LHCN-M2 (cell line): ENCODE measurements at regions not wholly inside any gene's neighbourhood (a gene's known extent, or its start where the extent isn't known, plus 50 kb on each side); places are given as distances from the start of the nearest gene placed in this dataset.

Source experiments
- DNase-seq: peaks from one replicate; pipeline ENCODE4 v3.0.0-alpha.2; 2012; ENCODE audit warnings: low read depth

- DNase-seq: no peak
Measured at GRCh38 chr6:51387907-51388306, 569.2 kb downstream of the TFAP2B start.

DNA sequence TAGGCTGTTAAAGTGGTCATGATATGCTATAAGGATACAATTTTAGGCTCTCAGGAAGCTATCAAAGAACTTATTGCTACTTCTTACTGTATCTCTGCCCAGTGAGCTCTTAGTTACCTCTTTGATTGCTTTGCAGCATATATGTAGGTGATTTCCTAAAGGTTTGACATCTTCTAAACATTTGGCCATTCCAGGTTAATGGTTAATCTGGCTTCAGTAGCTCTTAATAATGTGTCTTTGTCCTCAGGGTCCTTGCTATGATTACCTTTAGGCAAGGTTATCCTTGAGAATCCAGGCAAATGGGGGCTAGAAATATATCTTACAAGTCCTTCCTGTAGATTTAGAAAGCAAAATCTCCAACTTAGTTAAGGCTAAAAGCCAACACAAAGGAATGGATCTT is 575.4 kb downstream of the TFAP2B start:
- no peak for DNase-seq

DNA sequence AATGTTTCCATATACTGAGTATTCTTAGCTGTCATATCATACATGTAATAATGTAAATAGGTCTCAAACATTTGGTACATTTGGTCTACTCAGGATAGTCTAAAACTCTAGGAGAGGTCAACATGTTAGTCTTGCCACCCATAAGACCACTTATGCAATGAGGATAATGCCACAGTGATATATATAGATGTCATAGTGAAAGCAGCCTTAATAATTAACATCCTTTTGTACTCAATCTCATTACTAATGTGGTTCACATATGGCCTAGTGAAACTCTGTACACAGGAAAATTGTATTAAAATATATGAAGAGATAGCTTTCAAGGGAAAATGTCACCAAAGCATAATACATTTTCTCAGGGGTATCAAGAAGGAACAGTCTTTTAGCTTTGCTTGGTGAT is 577.9 kb downstream of the TFAP2B start:
- no peak for DNase-seq

DNA sequence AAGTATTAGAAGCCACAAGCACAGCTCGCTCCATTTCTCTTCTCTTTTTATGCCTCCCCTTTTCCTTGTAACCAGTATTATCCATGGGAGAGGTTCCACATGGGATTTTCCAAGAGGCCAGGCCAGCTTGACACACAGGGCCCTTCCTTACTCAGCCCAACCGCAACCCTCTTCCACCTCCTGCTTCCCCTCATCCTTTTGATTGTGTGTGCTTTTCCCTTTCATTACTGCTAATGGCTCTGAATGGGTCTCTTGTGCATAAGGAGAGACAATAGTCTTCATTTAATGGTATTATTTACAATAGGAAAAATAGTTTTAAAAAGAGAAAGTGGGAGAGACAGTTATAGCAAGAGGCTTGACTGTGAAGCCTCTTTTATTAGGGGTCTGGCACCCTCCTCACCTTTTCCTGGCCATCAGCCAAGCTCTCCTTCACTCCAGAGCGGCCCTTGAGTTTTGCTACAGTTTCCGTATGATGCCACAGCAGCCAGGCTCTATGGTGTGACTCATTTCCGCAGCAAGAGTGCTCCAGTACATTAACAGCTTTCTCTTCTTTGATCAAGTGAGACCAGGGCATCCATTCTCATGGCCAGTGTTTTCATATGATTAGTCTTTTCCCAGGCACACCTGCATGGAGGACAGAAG is 579.5 kb downstream of the TFAP2B start:
- no peak for DNase-seq

- DNase-seq: no peak
Measured at GRCh38 chr6:51398793-51399192, 580.1 kb downstream of the TFAP2B start.

- DNase-seq: no peak
Measured at GRCh38 chr6:51410453-51410852, 591.8 kb downstream of the TFAP2B start.

GRCh38 chr6:51411496-51412125 is 592.9 kb downstream of the TFAP2B start:
- no peak for DNase-seq

GRCh38 chr6:51414361-51414760 is 595.7 kb downstream of the TFAP2B start:
- DNase-seq: no peak

DNA sequence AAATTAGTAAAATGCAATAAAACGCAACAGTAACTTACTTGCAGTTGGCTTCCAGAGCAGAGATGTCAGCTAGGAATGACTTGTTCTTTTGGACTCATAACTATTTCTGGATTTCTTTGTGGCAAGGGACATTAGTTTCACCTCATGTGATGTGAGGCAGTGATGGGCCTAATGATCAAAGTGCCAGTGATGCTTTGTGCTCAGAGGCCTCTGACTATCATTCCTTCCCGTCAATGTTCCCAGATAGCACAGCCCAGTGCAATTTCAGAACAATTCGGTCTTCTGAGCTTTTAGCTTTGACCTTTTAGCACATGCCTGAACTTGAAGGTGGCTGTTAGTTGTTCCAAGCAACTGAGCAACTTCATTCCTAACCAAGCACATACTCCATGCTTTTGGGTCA is 596.8 kb downstream of the TFAP2B start:
- DNase-seq: no peak

GRCh38 chr6:51429017-51429712 is 610.5 kb downstream of the TFAP2B start:
- no peak for DNase-seq

GRCh38 chr6:51430589-51430988 is 611.9 kb downstream of the TFAP2B start:
- DNase-seq: no peak

- DNase-seq: no peak
Measured at GRCh38 chr6:51432481-51432880, 613.8 kb downstream of the TFAP2B start.

- DNase-seq: no peak
Measured at GRCh38 chr6:51450248-51450957, 631.7 kb downstream of the TFAP2B start.

DNA sequence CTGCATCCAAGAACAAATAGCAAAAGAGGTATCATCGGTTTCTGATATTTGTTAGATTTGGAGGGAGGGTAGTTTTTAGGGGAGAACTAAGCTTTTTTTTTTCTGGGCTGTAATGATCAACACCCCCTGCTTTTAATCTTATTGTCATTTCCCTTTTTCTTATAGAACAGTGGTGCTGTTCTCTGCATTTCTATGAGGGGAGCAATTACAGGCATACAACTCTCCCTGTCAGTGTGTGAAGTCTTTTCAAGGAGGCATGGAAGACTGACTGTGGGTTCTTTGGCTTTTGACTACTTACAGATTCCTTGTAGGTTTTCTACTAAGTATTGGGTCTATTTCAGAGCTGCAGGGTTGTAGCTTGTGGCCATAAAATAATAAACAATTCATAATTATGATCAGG is 632.3 kb downstream of the TFAP2B start:
- DNase-seq: no peak

DNA sequence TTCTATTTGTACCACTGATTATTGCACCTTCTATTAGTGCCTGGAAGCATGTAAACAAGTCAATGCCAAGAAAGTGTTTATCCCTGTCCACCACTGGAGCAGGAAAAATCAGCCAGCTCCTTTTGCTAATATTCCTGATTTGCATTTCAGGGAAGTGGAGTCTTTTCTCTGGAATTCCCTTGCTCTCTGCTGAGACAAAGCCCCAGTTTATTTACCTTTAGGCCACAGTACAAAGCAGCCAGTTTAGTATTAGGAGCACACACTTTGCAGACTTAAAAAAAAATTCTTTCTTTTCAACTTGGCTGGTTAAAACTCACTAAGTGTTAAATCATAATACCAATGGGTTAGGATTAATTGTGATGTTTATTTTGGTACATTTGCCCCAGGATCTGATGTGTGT is 631.1 kb downstream of the PKHD1 start:
- no peak for DNase-seq

GRCh38 chr6:51459958-51460357 is 627.5 kb downstream of the PKHD1 start:
- DNase-seq: no peak

DNA sequence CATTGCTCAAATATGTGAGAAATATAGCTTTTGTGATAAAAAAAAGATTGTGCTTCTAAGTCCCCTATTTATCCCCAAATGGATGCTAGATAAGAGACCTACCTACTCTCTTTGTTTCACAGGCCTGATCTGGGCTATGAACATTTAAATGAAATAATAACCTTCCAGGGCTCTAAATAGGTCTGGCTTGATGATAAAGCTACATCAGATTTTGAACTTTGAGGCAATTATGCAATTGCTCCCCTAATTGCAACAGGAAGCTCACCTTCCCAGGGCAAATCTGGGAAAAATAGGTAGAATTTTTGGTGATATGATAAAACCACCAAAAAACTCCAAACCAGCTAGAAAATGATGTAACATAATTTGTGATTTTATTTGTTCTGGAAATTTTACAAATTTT is 624.5 kb downstream of the PKHD1 start:
- DNase-seq: no peak

GRCh38 chr6:51463321-51463720 is 624.1 kb downstream of the PKHD1 start:
- no peak for DNase-seq

DNA sequence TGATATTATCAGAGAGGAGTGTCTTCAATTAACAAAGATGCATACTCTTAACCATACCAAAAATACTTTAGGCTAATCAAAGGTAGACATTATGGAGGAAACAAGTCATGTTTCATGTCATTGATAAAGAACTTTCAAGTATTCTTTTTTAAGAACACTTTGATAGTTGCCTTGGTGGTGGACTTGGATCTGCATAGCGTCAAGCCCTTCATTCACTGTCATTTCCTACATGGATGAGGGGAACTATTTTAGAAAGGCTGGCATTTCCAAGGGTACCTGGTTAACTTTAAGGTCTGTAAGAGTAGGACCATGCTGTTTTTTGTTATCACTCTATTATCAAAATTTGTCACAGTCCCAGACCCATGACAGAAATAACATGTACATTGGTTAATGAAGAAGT is 622.5 kb downstream of the PKHD1 start:
- no peak for DNase-seq

- DNase-seq: no peak
Measured at GRCh38 chr6:51466427-51466826, 621.0 kb downstream of the PKHD1 start.

- no peak for DNase-seq
Measured at GRCh38 chr6:51467231-51467952, 620.0 kb downstream of the PKHD1 start.

DNA sequence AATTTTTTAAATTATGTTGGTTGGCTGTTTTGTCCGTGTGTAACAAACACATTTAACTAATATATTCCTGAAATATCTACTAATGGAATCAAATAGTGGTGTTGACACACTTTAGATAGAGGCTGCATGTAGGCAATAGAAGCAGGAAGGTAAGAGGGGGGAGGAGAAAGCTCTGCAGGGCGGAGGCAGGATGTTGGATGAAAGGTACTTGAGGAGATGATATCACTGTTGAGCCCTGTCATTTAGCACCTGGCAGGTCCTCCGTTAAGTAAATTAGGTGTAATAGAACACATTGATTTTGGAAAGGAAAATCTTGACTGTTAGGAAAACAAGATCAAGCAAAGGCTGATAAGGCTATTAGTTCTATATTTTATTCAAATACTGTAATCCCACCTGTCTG is 618.7 kb downstream of the PKHD1 start:
- DNase-seq: no peak
